Endothelial cell of umbilical vein (primary cell): ENCODE measurements at regions not wholly inside any gene's neighbourhood (a gene's known extent, or its start where the extent isn't known, plus 50 kb on each side); places are given as distances from the start of the nearest gene placed in this dataset.

ENCODE experiments used
- POLR2A ChIP-seq: IDR thresholded peaks from 2 replicates; pipeline ENCODE4 v1.6.1; 2012; ENCODE audit warnings: low read depth, mild to moderate bottlenecking, control low read depth, low read length
- POLR2AphosphoS5 ChIP-seq: IDR thresholded peaks from 2 replicates; pipeline ENCODE4 v1.6.1; 2012; ENCODE audit warnings: low read depth, mild to moderate bottlenecking, control low read depth, low read length, moderate library complexity; ENCODE audit not compliant: insufficient read depth
- TF ChIP-seq, protein P1 (sequence below), 2 donors: IDR thresholded peaks; 1 replicate in 1 of 2; 2 replicates in 1 of 2; pipeline ENCODE4 v1.5.1; 2011; ENCODE audit warnings: low read length in 2 of 2, mild to moderate bottlenecking in 2 of 2, moderate library complexity in 2 of 2, control low read depth in 1 of 2, inconsistent platforms in 1 of 2, low read depth in 1 of 2; ENCODE audit not compliant: insufficient read depth in 1 of 2; ENCODE audit errors: extremely low read depth in 1 of 2

DNA sequence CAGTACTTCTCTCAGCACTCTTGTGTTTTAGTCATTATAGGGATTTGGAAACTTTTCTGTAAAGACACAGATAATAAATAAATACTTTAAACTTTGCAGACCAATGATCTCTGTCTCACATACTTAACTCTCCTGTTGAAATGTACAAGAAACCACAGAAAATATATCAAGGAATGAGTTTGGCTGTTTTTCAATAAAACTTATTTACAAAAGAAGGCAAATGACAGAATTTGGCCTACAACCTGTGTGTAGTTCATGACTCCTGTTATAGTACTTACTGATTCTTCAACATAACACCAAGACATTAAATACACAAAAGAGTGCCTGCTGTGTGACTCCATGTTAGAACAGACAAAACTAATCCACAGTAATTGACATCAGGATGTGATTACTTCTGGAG is 510.0 kb upstream of the PHF14 start:
- no peak for TF ChIP-seq POLR2AphosphoS5
- TF ChIP-seq, protein P1, sequence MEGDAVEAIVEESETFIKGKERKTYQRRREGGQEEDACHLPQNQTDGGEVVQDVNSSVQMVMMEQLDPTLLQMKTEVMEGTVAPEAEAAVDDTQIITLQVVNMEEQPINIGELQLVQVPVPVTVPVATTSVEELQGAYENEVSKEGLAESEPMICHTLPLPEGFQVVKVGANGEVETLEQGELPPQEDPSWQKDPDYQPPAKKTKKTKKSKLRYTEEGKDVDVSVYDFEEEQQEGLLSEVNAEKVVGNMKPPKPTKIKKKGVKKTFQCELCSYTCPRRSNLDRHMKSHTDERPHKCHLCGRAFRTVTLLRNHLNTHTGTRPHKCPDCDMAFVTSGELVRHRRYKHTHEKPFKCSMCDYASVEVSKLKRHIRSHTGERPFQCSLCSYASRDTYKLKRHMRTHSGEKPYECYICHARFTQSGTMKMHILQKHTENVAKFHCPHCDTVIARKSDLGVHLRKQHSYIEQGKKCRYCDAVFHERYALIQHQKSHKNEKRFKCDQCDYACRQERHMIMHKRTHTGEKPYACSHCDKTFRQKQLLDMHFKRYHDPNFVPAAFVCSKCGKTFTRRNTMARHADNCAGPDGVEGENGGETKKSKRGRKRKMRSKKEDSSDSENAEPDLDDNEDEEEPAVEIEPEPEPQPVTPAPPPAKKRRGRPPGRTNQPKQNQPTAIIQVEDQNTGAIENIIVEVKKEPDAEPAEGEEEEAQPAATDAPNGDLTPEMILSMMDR (IDR thresholded peaks at IDR 0.05; ENCODE audit: extremely low read depth in 1 of 2, insufficient read depth in 1 of 2, low read depth in 1 of 2, low read length in 2 of 2): no peak
- no peak for TF ChIP-seq POLR2A
